ENCODE measurements at regions not wholly inside any gene's neighbourhood (a gene's known extent, or its start where the extent isn't known, plus 50 kb on each side); places are given as distances from the start of the nearest gene placed in this dataset.

DNA sequence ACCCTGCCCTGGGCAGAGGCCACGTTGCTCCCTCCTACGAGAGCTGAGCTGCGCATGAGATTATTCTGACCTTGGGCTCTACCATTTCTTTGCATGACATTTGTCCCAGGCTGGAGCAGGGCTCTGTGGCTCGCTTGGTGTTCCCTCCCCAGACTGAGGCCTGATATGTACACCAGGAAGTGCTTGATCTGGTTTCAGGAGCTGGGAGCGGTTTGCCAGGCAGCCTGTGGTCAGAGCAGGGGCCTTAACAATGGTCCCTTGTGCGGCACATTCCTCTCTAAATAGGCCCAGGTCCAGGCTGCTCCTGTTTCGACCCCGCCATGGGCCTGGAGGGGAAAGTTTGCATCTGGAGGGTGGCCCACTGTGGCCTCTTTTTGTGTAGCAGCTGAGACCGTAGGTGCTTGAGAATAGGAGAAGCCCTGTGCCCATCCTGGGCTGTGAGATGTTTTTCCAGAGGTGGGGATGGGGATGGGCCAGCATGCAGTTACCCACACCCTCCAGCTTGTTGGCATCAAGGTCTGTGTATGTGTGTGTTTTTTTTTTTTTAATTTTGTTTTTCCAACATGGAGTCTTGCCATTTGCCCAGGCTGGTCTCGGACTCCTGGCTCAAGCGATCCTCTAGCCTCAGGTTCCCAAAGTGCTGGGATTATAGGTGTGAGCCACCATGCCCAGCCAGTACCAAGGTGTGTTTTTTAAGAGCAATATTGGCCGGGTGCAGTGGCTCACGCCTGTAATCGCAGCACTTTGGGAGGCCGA, 253.9 kb downstream of the SEC14L1 start:
- DNase-seq = peak; percentile 82

DNA sequence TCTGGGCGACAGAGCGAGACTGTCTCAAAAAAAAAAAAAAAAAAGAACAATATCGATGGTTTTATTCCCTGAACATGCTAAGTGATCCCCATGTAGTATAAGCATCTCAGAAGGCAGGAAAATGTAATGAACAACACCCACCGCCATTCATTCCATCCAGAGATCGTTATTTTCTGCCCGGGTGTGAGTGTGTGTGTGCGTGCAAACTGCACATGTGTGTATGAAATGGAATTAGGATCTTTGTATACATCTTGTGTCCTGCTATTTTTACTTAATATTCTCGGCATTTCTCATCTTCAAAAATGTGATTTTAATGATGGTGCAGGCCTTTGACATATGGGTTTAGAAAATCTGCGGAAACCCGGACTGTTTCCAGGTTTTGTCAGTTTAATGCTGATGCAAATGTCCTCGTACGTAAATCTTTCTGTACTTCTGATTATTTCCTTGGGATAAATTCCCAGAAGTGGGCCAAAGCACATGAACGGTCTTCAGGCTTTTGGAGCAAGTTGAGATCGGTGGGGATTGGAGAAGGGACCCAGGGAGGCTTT, 254.8 kb downstream of the SEC14L1 start:
- DNase-seq = no peak

DNA sequence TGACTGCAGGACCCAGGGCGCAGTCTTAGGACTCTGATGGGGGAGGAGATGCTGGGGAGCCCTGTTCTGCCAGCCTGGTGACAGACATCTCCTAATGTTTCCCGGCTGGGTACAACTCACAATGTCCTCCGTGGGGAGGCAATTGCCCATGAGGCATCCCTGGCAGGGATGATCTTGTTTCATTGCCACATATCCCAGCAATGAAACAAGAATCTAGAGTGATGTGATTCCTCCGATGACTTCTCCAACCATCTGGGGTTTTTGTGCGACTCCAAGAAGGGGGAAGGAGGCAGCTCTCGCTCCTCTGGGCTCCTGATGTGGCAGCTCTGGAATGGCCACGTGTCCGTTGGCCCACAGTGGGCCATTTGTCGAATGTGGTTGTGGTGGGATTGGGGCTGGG, 255.8 kb downstream of the SEC14L1 start:
- no peak for DNase-seq

DNA sequence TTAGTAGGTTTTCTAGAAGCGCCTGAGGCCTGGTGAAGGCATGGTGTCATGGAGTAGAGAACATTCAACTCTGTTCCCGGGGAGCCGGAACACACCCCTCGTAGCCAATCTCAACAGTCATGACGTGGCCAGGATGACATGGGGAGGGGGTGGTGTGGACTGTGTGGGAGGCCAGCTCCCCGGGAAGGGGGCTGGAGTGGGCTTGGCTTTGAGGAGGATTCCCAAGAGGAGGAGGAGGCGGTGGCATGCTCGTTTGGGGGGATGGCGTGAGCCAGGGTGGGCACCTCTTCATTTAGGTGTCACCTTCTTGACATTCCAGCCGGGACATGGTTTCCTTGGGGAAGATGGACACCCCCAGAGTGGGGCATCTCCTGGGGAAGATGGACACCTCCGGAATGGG, 257.5 kb downstream of the SEC14L1 start:
- no peak for DNase-seq

DNA sequence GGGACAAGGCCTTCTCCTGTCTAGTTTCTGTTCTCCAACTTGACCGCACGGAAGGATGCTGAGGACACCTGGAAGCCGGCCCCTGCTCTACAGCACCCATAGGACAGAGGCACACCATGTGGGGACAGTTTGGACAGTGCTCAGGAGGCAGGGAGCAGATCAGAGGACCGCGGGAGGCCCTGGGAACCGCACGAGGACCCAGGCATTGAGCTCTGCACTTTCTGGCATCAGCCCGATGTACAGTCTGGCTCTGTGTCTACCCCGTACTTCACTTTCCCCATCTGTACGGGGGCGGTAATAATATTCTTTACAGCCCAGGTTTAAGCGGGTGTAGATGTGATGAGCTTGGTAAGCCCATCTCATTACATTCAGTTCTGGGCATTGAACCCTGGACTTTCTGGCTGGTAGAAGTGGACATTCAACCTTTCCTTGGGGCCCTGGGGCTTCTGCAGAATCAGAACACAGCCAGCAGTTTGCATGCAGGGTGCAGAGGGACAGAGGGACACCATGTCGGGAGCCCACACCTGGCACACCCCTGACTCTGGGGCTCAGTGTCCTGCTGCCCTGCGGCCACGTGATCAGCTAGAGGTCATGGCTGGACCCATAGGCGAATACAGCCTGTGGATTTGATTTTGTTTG, 258.7 kb downstream of the SEC14L1 start:
- no peak for DNase-seq

DNA sequence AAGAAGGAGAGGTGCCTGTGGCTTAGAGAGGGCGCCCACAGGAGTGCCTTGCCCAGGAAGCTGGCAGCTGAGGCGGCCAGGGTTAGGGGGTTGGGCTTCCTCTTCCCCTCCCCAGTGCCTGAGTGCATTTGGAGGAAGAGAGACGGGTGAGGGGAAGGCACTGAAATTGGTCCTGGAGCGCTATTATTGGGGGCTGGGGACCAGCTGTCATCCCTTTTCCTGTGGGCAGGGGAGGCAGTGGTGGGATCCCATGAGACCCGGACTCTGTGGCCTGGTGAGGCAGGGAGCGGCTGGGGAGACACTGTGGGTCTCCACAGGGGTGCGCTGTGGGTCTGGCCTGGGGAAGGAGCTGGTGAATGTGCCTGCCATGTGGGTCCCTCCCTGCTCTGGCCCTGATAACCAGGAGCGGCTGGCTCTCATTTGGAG, 259.7 kb downstream of the SEC14L1 start:
- peak; percentile 69 for DNase-seq

DNA sequence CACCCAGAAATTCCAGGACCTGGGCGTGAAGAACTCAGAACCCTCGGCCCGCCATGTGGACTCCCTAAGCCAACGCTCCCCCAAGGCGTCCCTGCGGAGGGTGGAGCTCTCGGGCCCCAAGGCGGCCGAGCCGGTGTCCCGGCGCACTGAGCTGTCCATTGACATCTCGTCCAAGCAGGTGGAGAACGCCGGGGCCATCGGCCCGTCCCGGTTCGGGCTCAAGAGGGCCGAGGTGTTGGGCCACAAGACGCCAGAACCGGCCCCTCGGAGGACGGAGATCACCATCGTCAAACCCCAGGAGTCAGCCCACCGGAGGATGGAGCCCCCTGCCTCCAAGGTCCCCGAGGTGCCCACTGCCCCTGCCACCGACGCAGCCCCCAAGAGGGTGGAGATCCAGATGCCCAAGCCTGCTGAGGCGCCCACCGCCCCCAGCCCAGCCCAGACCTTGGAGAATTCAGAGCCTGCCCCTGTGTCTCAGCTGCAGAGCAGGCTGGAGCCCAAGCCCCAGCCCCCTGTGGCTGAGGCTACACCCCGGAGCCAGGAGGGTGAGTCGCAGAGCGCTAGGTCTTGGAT, 261.5 kb downstream of the SEC14L1 start:
- no peak for DNase-seq

DNA sequence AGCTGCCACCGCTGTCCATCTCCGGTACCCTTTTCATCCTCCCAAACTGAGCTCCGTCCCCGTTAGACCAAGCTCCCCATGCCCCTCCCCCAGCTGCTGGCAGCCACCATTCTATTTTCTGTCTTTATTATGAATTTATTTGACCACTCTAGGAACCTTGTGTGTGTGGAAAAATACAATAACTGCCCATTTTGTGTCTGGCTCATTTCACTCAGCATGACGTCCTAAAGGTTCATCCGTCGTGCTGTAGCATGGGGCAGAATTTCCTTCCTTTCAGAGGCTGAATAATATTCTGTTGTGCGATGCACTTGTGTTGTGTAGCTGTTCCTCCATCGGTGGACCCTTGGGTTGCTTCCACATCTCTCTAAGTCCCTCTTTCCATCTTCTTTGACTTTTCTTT, 263.1 kb downstream of the SEC14L1 start:
- DNase-seq = no peak

DNA sequence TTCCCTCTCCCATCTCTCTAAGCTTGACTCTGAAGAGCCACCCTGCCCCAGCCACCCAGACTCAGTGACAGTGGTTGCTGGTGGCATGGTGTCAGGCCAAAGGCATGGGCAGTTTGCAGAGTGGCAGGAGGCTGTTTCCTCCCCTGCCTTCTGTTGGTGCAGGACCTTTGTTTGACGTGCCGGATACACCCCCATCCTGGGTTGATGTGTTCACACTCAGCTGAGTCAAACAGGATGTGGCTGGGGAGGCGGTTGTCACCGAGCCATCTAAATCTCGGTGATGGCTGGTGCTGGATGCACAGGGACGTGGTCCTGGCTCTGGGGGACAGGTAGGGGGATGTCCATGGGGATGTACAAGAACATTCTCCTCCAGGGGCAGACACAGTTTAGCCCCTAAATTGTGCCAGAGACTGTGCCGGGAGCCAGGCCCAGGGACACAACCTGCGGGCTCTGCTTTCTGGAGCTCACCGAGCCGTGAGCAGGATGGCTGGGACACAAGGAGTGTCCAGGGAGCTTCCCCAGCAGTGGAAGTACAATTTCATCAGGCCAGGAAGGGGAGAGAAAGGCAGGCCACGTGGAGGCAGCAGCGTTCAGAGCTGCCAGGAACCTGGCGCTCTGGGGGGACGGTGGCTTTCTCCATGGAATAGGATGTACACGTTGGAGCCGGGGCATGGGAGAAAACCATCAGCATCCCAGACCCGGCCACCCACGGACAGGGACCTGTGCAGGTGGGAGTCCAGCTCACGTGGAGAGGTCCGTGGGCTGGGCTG, 264.2 kb downstream of the SEC14L1 start:
- DNase-seq = no peak

DNA sequence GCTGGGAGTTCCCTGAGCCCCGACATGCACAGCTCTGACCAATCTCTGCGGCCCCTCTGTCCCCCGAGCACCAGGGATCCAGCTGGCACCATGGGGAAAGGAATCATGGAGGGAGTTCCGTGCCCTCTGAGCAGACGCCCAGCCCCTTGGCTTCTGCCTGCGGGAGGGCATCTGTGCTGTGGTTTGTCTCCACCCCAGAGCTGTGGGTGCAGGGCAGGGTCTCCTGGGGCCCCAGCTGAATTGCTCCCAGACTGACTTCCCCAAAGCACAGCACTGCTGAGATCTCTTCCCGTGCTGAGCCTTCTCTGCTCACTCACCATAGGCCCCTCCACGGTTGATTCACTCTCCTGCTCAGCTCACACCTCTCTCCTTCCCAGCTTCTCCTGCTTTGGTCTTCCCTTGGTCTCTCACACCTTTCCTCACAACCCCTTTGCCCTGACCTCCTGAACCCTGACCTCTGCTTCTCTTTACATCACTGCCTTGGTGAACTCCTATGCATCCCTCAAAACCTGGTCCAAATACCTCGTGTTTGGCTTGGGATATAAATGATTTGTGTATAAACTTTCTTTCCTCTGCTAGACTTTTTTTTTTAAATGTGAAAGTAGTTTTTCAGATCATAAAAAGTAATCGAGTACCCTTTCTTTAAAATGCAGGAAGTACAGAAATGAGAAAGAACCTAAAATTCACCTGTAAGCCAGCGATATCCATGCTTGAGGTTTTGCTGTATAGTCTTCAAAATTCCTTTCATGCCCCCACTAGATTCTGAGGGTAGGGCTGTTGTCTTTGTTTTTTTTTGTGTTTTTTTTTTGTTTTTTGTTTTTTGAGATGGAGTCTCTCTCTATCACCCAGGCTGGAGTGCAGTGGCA, 265.3 kb downstream of the SEC14L1 start:
- DNase-seq = no peak

DNA sequence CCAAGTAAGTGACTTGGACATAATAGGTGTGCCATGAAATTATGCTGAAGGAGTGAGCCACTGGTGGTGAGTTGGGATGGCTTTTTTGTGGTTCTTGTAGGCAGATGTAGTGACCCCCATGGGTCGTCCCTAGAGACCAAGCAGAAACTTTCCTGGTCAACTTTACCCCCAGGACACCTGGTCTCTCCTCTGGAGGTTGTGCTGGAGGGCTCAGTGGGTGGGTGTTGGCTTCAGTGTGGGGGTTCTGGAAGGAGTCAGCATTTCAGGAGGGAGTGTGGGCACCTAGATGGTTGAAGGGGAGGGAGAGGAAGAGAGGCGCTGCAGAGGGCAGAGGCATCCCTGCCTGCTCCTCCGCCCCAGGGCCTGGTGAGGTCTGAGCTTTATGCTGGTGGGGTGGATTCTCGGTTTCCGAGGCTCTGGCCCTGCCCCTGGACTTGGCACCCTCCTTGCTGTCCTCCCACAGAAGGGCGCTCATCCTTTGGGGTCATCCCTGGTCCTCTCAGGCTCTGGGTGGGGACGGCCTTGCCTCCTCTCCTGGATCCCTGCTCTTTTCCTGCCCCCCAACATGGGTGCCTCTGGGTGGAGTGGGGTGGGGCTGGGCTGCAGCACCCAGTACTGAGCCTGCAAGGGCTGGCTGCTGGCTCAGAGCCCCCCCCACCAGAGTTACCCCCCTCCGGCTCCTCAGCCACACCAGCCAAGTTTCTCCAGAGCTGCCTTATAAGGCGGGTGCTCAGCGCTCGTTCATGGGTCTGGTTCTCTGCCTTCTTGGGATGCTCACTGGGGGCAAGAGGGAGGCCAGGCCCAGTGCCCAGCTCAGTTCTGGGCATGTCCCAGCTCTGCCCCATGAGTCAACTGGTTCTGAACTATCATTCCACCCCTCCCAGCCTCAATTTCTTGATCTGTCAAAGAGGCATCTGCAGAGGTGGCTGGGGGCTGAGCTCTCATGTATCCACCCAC, 266.8 kb downstream of the SEC14L1 start:
- DNase-seq = no peak

DNA sequence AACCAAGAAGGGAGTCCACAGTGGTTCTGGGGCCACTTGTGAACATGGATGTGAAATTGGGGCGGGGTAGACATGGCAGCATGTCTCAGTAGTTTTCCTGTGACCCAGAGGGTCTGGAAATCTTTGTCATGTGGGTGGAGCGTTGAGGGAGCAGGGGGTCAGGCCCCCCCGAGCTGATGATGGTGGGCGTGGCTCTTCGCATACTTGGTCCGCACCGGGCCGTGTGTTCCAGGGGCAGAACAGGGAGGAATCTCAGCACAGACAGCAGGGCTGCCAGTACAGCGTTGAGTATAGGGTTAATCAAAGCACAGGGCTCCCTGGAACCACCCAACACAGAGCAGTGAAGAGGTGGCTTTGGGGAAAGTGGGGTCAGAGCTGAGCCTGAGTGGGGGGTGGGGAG, 267.5 kb downstream of the SEC14L1 start:
- DNase-seq = no peak

DNA sequence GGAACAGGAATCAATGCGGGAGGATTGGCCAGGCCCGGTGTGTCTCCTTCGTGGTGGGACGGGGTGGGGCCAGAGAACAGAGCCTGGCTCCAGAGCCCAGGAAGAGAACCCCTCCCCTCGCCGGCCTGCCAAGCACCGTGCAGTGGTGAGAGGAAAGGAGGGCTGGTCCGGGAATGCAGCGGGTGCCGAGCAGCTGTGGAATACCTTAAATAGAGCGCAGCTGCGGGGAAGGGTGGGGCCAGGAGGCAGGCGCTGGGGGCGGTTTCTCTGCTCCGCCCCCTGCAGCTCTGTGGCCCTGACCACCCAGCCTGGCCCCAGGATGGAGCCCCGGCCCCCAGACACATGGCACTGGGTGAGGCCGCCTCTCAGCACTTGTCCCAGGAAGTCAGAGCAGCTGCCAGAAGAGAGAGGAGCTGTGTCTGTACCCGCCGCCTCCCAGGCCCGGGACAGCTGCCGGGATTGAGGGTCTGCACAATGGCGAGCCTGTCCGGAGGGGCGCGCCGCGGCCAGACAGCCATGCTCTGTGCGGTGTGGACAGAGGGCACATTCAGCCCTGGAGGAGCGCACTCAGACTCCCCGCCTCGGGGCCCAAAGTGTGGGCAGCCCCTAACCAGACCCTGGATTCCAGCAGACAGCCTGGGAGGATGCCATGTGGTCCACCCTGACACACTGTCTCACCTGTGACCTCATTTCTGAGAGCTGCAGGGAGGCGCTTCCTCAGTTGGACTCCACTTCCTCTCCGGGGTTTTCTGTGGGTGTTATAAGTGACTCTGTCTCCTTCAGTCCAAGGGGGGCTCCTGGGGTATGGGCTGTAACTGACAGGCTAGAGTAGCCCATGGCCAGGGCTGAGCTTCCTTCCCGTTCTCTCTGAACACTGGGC, 268.8 kb downstream of the SEC14L1 start:
- peak; percentile 97 for DNase-seq

DNA sequence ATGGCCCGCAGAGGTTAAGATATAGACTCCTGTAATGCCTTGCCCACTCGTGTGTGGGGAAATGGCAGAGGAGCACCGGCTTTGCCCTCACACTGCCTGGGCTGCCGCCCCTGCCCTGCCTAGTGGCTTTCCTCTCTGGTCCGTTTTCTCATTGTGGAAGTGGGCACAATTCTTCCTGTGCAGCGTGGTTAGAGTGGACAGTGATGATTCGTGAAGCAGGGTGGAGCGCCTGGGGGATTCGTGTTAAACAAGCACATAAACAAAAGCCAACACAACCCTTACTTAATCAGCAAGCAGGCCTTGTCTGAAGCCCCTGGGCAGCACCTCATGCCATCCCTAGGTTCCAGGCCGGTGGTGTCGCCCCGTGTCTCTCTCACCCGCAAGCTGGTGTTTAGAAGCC, 269.7 kb downstream of the SEC14L1 start:
- DNase-seq = no peak

DNA sequence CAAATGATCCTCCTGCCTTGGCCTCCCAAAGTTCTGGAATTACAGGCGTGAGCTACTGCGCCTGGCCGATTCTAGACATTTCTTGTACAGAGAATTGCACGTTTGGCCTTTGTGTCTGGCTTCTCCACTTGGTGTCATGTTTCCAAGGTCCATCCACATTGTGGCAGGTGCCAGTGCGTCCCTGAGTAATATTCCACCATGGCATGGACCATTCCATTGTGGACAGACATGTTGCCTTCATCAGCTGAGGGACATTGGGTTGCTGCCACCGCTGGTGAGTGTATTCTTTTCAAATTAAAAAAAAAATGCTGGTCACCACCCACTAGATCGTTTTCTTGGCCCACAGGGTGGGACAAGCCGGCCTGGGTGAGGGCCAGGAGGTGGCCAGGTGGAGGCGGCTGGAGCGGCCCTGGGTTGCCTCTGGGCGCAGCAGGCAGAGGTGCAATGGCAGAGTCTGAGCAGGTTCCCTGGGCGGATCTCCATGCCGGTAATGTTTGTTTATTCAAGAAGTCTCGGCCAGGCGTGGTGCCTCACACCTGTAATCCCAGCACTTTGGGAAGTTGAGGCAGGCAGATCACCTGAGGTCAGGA, 274.1 kb downstream of the SEC14L1 start:
- no peak for DNase-seq

DNA sequence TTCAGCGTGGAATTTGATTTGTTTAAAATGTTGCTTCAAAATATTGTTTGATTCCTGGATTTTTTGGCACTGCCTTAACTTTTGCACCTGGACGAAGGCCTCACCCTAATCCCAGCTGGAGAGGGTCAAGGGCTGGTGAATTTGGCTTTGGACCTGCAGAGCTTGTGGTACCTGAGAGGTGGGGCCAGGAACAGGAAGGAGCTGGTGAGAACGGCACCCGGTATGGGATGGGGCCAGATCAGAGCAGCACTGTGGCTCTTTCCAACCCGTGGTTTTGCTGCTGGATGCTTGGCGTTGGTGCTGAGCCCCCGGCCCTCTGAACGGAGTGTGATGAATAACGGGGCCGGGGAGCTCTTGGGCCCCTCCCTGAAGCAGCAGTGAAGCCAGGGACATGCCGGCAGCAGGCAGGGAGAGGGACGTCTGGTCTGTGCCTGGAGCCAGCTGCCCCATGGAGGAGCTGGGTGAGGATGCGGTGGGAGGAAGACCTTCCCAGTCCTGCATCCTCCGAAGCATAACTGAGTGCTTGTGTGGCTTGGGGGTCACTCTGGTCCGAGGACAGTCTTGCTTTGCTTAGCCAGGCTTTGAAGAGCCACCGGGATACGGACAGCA, 275.4 kb downstream of the SEC14L1 start:
- DNase-seq = no peak

DNA sequence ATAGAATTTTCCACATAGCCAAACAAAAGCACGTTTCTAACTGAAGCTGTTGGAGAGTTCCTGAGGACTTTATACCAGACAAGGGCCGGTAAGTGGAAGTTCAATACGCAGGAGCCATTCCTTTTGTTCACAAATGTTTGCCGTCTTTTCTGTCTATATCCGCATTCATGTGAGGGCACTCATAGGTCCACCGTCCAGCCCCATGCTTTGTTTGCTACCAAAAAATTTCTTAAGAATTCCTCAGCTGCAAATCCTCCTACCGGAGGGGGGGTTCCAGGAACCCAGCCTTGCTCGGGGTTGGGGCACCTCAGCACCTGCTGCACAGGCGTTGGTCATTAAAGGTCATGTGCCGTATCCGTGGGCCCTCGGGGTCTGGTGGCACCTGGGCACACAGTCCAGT, 276.8 kb downstream of the SEC14L1 start:
- no peak for DNase-seq

DNA sequence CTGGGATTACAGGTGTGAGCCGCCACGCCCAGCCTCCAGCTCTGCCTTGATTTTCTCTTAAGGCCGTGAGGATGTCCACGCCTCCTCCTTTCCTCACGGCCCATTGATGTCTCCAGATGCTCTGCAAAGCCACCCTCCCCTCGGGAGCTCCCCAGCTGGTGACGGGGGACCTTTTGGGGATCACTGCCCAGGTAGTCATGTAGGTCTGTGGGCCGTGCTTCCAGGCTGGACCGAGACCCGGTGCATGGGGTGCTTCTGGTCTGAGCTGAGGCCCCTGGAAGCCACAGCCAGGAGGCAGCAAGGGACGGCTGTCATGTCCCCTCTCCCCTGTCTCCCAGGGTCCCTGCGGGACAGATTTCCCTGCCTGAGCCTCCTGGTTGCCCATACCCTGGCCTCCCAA, 277.8 kb downstream of the SEC14L1 start:
- DNase-seq = no peak

DNA sequence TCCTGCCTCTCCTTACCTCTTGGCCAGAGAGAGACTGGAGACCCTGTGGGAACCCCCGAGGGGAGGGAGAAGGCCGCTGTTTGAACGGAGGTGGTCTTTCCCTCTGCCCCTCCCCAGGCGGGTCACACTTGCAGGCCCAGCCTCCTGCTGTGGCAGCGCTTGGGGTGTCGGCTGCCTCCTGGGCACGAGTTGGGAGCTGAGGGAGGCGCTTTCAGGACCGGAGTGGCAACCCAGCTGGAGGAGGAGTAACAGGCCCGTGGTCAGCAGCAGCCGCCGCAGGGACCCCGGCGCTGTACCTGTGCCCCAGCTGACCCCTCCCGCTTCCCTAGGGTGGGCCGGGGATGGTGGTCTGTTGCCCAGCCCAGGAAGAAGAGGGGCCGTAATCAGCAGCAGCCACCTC, 278.3 kb downstream of the SEC14L1 start:
- DNase-seq = no peak
